H9 (cell line): ENCODE measurements at regions not wholly inside any gene's neighbourhood (a gene's known extent, or its start where the extent isn't known, plus 50 kb on each side); places are given as distances from the start of the nearest gene placed in this dataset.

Source experiments
- DNase-seq: peaks from one replicate; pipeline ENCODE4 v3.0.0-alpha.2; 2017
- H2AFZ ChIP-seq: one replicate; pipeline ENCODE4 v1.6.1; 2013; ENCODE audit warnings: mild to moderate bottlenecking, low read length, control low read depth, moderate library complexity
- H2AK5ac ChIP-seq: 2 replicates; pipeline ENCODE4 v1.6.1; 2013; ENCODE audit warnings: low read length, control low read depth, mixed read lengths; ENCODE audit not compliant: insufficient read length
- H2BK120ac ChIP-seq: one replicate; pipeline ENCODE4 v1.6.1; 2013; ENCODE audit warnings: low read depth, mild to moderate bottlenecking, low read length, control low read depth, inconsistent platforms; ENCODE audit not compliant: poor library complexity, severe bottlenecking
- H2BK12ac ChIP-seq: 2 replicates; pipeline ENCODE4 v1.6.1; 2013; ENCODE audit warnings: low read length, control low read depth, mixed read lengths, low read depth; ENCODE audit not compliant: insufficient read length
- H2BK15ac ChIP-seq: 2 replicates; pipeline ENCODE4 v1.6.1; 2013; ENCODE audit warnings: low read depth, low read length, control low read depth
- H2BK20ac ChIP-seq: one replicate; pipeline ENCODE4 v1.6.1; 2013; ENCODE audit warnings: low read depth, mild to moderate bottlenecking, low read length, control low read depth, inconsistent platforms; ENCODE audit not compliant: poor library complexity, severe bottlenecking
- H2BK5ac ChIP-seq: 2 replicates; pipeline ENCODE4 v1.6.1; 2013; ENCODE audit warnings: low read length, control low read depth, mixed read lengths; ENCODE audit not compliant: insufficient read length
- H3K14ac ChIP-seq: 2 replicates; pipeline ENCODE4 v1.6.1; 2013; ENCODE audit warnings: low read length, control low read depth; ENCODE audit not compliant: insufficient read depth
- H3K18ac ChIP-seq: 2 replicates; pipeline ENCODE4 v1.6.1; 2013; ENCODE audit warnings: low read depth, mild to moderate bottlenecking, mixed read lengths, low read length, control low read depth; ENCODE audit not compliant: insufficient read length
- H3K23ac ChIP-seq: 2 replicates; pipeline ENCODE4 v1.6.1; 2013; ENCODE audit warnings: low read length, control low read depth, mixed read lengths, low read depth; ENCODE audit not compliant: insufficient read length
- H3K23me2 ChIP-seq: 2 replicates; pipeline ENCODE4 v1.6.1; 2013; ENCODE audit warnings: low read depth, mild to moderate bottlenecking, mixed read lengths, low read length, control low read depth; ENCODE audit not compliant: insufficient read length, poor library complexity, severe bottlenecking
- H3K27ac ChIP-seq: 2 replicates; pipeline ENCODE4 v1.5.1; 2013; ENCODE audit warnings: low read length, control low read depth, mixed read lengths, low read depth; ENCODE audit not compliant: insufficient read length
- H3K27me3 ChIP-seq: 2 replicates; pipeline ENCODE4 v1.6.1; 2013; ENCODE audit warnings: low read length, control low read depth, inconsistent platforms; ENCODE audit not compliant: insufficient read depth
- H3K4ac ChIP-seq: 2 replicates; pipeline ENCODE4 v1.6.1; 2013; ENCODE audit warnings: low read depth, mild to moderate bottlenecking, control low read depth, inconsistent platforms, low read length, moderate library complexity
- H3K4me1 ChIP-seq: 2 replicates; pipeline ENCODE4 v1.6.1; 2013; ENCODE audit warnings: low read length, control low read depth, inconsistent platforms; ENCODE audit not compliant: insufficient read depth
- H3K4me2 ChIP-seq: 2 replicates; pipeline ENCODE4 v1.6.1; 2013; ENCODE audit warnings: low read length, control low read depth, mixed read lengths; ENCODE audit not compliant: insufficient read length, insufficient read depth
- H3K56ac ChIP-seq: 2 replicates; pipeline ENCODE4 v1.6.1; 2013; ENCODE audit warnings: low read depth, mild to moderate bottlenecking, mixed read lengths, low read length, control low read depth; ENCODE audit not compliant: insufficient read length
- H3K79me1 ChIP-seq: 2 replicates; pipeline ENCODE4 v1.6.1; 2013; ENCODE audit warnings: low read depth, mild to moderate bottlenecking, moderate library complexity, low read length, control low read depth, inconsistent platforms; ENCODE audit not compliant: insufficient read depth, poor library complexity, severe bottlenecking
- H3K79me2 ChIP-seq: 2 replicates; pipeline ENCODE4 v1.6.1; 2013; ENCODE audit warnings: low read length, control low read depth, inconsistent platforms; ENCODE audit not compliant: insufficient read depth
- H3K9ac ChIP-seq: 2 replicates; pipeline ENCODE4 v1.6.1; 2013; ENCODE audit warnings: low read length, control low read depth, mixed read lengths; ENCODE audit not compliant: insufficient read length; ENCODE audit errors: extremely low read depth
- H3K9me3 ChIP-seq: one replicate; pipeline ENCODE4 v1.6.1; 2013; ENCODE audit warnings: low read depth, low read length, inconsistent platforms; ENCODE audit not compliant: control insufficient read depth
- H3T11ph ChIP-seq: one replicate; pipeline ENCODE4 v1.6.1; 2013; ENCODE audit warnings: mild to moderate bottlenecking, low read length, control low read depth, inconsistent platforms
- H4K20me1 ChIP-seq: one replicate; pipeline ENCODE4 v1.6.1; 2013; ENCODE audit not compliant: control insufficient read depth, insufficient read length, insufficient read depth
- H4K5ac ChIP-seq: 2 replicates; pipeline ENCODE4 v1.6.1; 2013; ENCODE audit warnings: low read depth, mild to moderate bottlenecking, mixed read lengths, low read length, control low read depth; ENCODE audit not compliant: insufficient read length
- H4K8ac ChIP-seq: replicated peaks from 2 replicates; pipeline ENCODE4 v1.6.1; 2013; ENCODE audit warnings: low read length, control low read depth, mixed read lengths, low read depth; ENCODE audit not compliant: insufficient read length
- H4K91ac ChIP-seq: 2 replicates; pipeline ENCODE4 v1.6.1; 2013; ENCODE audit warnings: low read depth, mild to moderate bottlenecking, moderate library complexity, mixed read lengths, low read length, control low read depth; ENCODE audit not compliant: insufficient read length
- H3K27ac Mint-ChIP-seq, 3 experiments: 2 replicates in 2 of 3; 3 replicates in 1 of 3; pipeline ENCODE4 v1.8.0; 2020 to 2021; ENCODE audit warnings: mixed read lengths in 3 of 3, mild to moderate bottlenecking in 1 of 3, moderate library complexity in 1 of 3
- H3K27me3 Mint-ChIP-seq: 2 replicates; pipeline ENCODE4 v1.8.0; 2021; ENCODE audit warnings: low read depth, mild to moderate bottlenecking, moderate library complexity, mixed read lengths
- H3K36me3 Mint-ChIP-seq, 3 experiments: 2 replicates in 2 of 3; 3 replicates in 1 of 3; pipeline ENCODE4 v1.8.0; 2020 to 2021; ENCODE audit warnings: low read depth in 3 of 3, mixed read lengths in 3 of 3; ENCODE audit not compliant: insufficient read depth in 1 of 3
- H3K4me1 Mint-ChIP-seq, 2 experiments: 2 replicates each; pipeline ENCODE4 v1.8.0; 2020; ENCODE audit warnings: mixed read lengths in 2 of 2
- H3K4me3 Mint-ChIP-seq, 2 experiments: 2 replicates in 1 of 2; 3 replicates in 1 of 2; pipeline ENCODE4 v1.8.0; 2020 to 2021; ENCODE audit warnings: mild to moderate bottlenecking in 2 of 2, mixed read lengths in 2 of 2, moderate library complexity in 1 of 2
- H3K9me3 Mint-ChIP-seq, 2 experiments: 2 replicates in 1 of 2; 3 replicates in 1 of 2; pipeline ENCODE4 v1.8.0; 2020; ENCODE audit warnings: mild to moderate bottlenecking in 2 of 2, mixed read lengths in 2 of 2, moderate library complexity in 1 of 2
- CTCF ChIP-seq: fragments of 200-600 bp; sonication (generic); conservative IDR thresholded peaks from 3 replicates; pipeline ENCODE4 v1.8.0; 2021; ENCODE audit warnings: antibody characterized with exemption, mild to moderate bottlenecking
- WGBS: extraction: QIAGEN DNeasy Blood & Tissue Kit; methylation state at CpG from one replicate; pipeline ENCODE4 v1.1.7; 2013; ENCODE audit warnings: missing lambda C conversion rate, low lambda C conversion rate, mixed read lengths; ENCODE audit not compliant: insufficient read length; ENCODE audit errors: extremely low coverage; 5-methylcytosine and 5-hydroxymethylcytosine counted together

GRCh38 chr12:43665091-43665490 lies 93.5 kb downstream of the PUS7L start:
- Histone ChIP-seq H2BK5ac (no peak overlapping the region), H3K23me2 (no peaks in the 10 kb centered on the region), H3K27me3 (no peaks in the 10 kb centered on the region), H3K18ac (no peak overlapping the region), H3K27ac (no peak overlapping the region), H4K91ac (no peak overlapping the region), H3K14ac (no peak overlapping the region), H3T11ph (no peak overlapping the region), H3K56ac (no peak overlapping the region), H4K8ac (no peak overlapping the region), H3K4ac (no peak overlapping the region), H3K4me2 (no peak overlapping the region), H4K5ac (no peak overlapping the region), H2AFZ (no peak overlapping the region), H2BK12ac (no peak overlapping the region), H2AK5ac (no peak overlapping the region), H3K79me1 (no peaks in the 10 kb centered on the region), H4K20me1 (no peaks in the 10 kb centered on the region), H3K9me3 (no peaks in the 10 kb centered on the region), H3K23ac (no peak overlapping the region), H2BK120ac (no peak overlapping the region), H2BK20ac (no peak overlapping the region), H2BK15ac (no peak overlapping the region), H3K9ac (no peak overlapping the region), H3K4me1 (no peaks in the 10 kb centered on the region), H3K79me2 (no peaks in the 10 kb centered on the region)
- DNase-seq: no peak
- WGBS: no CpG with 5 or more reads among the region's 1 CpG
- Mint-ChIP-seq H3K27ac (no peak overlapping the region), H3K27me3 (no peaks in the 10 kb centered on the region), H3K9me3 (no peaks in the 10 kb centered on the region), H3K36me3 (no peaks in the 10 kb centered on the region), H3K4me1 (no peaks in the 10 kb centered on the region), H3K4me3 (no peak overlapping the region)
- no peak for TF ChIP-seq CTCF
